GM20000 (cell line): ENCODE measurements at regions not wholly inside any gene's neighbourhood (a gene's known extent, or its start where the extent isn't known, plus 50 kb on each side); places are given as distances from the start of the nearest gene placed in this dataset.
"Not testable (repeated sequence)": the region's sequence is repeated elsewhere in the genome, so short reads cannot be mapped to it uniquely, and the experiment has no call there.

ENCODE experiments used
- DNase-seq: peaks from one replicate; pipeline ENCODE4 v3.0.0; 2012; ENCODE audit warnings: low spot score
- CTCF ChIP-seq: IDR thresholded peaks from 2 replicates; pipeline ENCODE4 v1.5.1; 2012; ENCODE audit warnings: mild to moderate bottlenecking, control low read depth; ENCODE audit errors: extremely low read depth, missing control alignments

GRCh38 chr12:17591005-17591681, 498.9 kb downstream of the RERGL start:
- DNase-seq = no peak
- no peak for TF ChIP-seq CTCF

GRCh38 chr12:17588968-17589367, 501.0 kb downstream of the RERGL start:
- DNase-seq = no peak
- TF ChIP-seq CTCF = no peak

GRCh38 chr12:17579205-17580026, 510.6 kb downstream of the RERGL start:
- TF ChIP-seq CTCF = no peak
- no peak for DNase-seq

GRCh38 chr12:17577405-17577804, 512.6 kb downstream of the RERGL start:
- no peak for TF ChIP-seq CTCF
- DNase-seq = no peak

GRCh38 chr12:17572250-17572649, 517.7 kb downstream of the RERGL start:
- no peak for TF ChIP-seq CTCF
- no peak for DNase-seq

GRCh38 chr12:17571047-17571446, 518.9 kb downstream of the RERGL start:
- no peak for DNase-seq
- no peak for TF ChIP-seq CTCF

- DNase-seq = not testable (repeated sequence)
Observed at GRCh38 chr12:17564630-17565029, 525.4 kb downstream of the RERGL start.
